ENCODE measurements at regions not wholly inside any gene's neighbourhood (a gene's known extent, or its start where the extent isn't known, plus 50 kb on each side); places are given as distances from the start of the nearest gene placed in this dataset.

DNA sequence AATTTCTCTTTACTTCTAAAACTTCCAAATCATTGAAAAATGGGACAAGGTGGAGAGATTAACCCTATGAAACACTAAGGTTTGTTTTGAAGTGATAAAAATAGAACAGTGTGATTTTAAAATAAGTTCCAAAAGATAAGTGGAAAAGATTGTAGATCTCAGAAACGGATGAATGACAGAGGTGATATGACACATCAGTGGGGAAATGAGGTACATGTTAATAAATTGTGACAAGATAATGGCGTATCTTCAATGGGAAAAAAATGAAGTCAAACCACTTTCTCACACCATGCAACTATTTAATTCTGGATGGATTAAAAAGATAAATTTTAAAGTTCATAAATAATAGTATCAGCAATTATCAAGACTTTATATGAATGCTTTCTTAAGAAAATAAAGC, 159.7 kb upstream of the VWC2 start:
- TF ChIP-seq EZH2 (IDR thresholded peaks at IDR 0.05), result no peak
- TF ChIP-seq POLR2AphosphoS5 (IDR thresholded peaks at IDR 0.05; ENCODE audit: borderline replicate concordance, low read depth, low read length), result no peak
